OCI-LY1 (cell line): ENCODE measurements at regions not wholly inside any gene's neighbourhood (a gene's known extent, or its start where the extent isn't known, plus 50 kb on each side); places are given as distances from the start of the nearest gene placed in this dataset.

ENCODE experiments used
- H2AFZ ChIP-seq: fragments of 200-600 bp; sonication (generic), shearing (Covaris generic); 2 replicates; pipeline ENCODE4 v1.6.0; 2014; ENCODE audit warnings: antibody characterized with exemption, mild to moderate bottlenecking, low read length
- H3F3A ChIP-seq: fragments of 200-600 bp; sonication (generic), shearing (Covaris generic); 2 replicates; pipeline ENCODE4 v1.6.0; 2014; ENCODE audit warnings: mild to moderate bottlenecking, antibody characterized with exemption, low read length, moderate library complexity; ENCODE audit not compliant: insufficient read depth
- H3K27ac ChIP-seq: fragments of 200-600 bp; sonication (generic); 2 replicates; pipeline ENCODE4 v1.5.1; 2014; ENCODE audit warnings: low read length, mixed run types, mild to moderate bottlenecking, low read depth; ENCODE audit not compliant: poor library complexity, severe bottlenecking
- H3K27me3 ChIP-seq: fragments of 200-600 bp; sonication (generic); 2 replicates; pipeline ENCODE4 v1.6.0; 2014; ENCODE audit warnings: antibody characterized with exemption, mild to moderate bottlenecking, low read length, moderate library complexity; ENCODE audit not compliant: insufficient read depth
- H3K36me3 ChIP-seq: fragments of 200-600 bp; sonication (generic); 2 replicates; pipeline ENCODE4 v1.6.1; 2014; ENCODE audit warnings: mild to moderate bottlenecking, antibody characterized with exemption, low read length, moderate library complexity, mixed read lengths; ENCODE audit not compliant: insufficient read depth
- H3K4me1 ChIP-seq: fragments of 200-600 bp; sonication (generic); 2 replicates; pipeline ENCODE4 v1.5.1; 2014; ENCODE audit warnings: mild to moderate bottlenecking, low read length, moderate library complexity; ENCODE audit not compliant: insufficient read depth, severe bottlenecking
- H3K4me2 ChIP-seq: fragments of 200-600 bp; sonication (generic), shearing (Covaris generic); 2 replicates; pipeline ENCODE4 v1.6.1; 2014; ENCODE audit warnings: low read length
- H3K4me3 ChIP-seq: fragments of 200-600 bp; sonication (generic); 2 replicates; pipeline ENCODE4 v1.5.1; 2014; ENCODE audit warnings: low read length, low read depth, mild to moderate bottlenecking, mixed read lengths; ENCODE audit not compliant: poor library complexity, severe bottlenecking
- H3K79me2 ChIP-seq: fragments of 200-600 bp; shearing (Covaris generic); 2 replicates; pipeline ENCODE4 v1.6.1; 2016; ENCODE audit warnings: mixed run types, low read length, mixed read lengths; ENCODE audit not compliant: insufficient read depth
- H3K9ac ChIP-seq: fragments of 200-600 bp; sonication (generic), shearing (Covaris generic); 2 replicates; pipeline ENCODE4 v1.6.1; 2014; ENCODE audit warnings: mild to moderate bottlenecking, low read length, mixed read lengths
- H3K9me2 ChIP-seq: fragments of 200-600 bp; sonication (generic), shearing (Covaris generic); 2 replicates; pipeline ENCODE4 v1.6.1; 2014; ENCODE audit warnings: low read depth, mild to moderate bottlenecking, low read length, mixed read lengths
- H3K9me3 ChIP-seq: fragments of 200-600 bp; shearing (Covaris generic); 2 replicates; pipeline ENCODE4 v1.6.1; 2014; ENCODE audit warnings: low read length, mixed read lengths
- H4K20me1 ChIP-seq: fragments of 200-600 bp; sonication (generic), shearing (Covaris generic); 2 replicates; pipeline ENCODE4 v1.6.0; 2016; ENCODE audit warnings: mild to moderate bottlenecking, low read length; ENCODE audit not compliant: insufficient read depth
- CTCF ChIP-seq: fragments of 200-600 bp; sonication (generic), shearing (Covaris generic); IDR thresholded peaks from 2 replicates; pipeline ENCODE4 v1.5.1; 2017; ENCODE audit warnings: mild to moderate bottlenecking, antibody characterized with exemption, low read length, moderate library complexity, mixed read lengths
- EZH2 ChIP-seq: fragments of 200-600 bp; sonication (generic), shearing (Covaris generic); IDR thresholded peaks from 2 replicates; pipeline ENCODE4 v1.8.0; 2017; ENCODE audit warnings: borderline replicate concordance, mixed run types, mild to moderate bottlenecking, antibody characterized with exemption, low read length, moderate library complexity, mixed read lengths

- no peaks in the 10 kb centered on the region for H3K36me3 ChIP-seq
- no peaks in the 10 kb centered on the region for H3K4me1 ChIP-seq
- no peaks in the 10 kb centered on the region for H3K9me3 ChIP-seq
- H4K20me1 ChIP-seq: no peaks in the 10 kb centered on the region
- no peaks in the 10 kb centered on the region for H3K27me3 ChIP-seq
- no peak overlapping the region for H3K4me2 ChIP-seq
- H3K9me2 ChIP-seq: no peaks in the 10 kb centered on the region
- no peak overlapping the region for H2AFZ ChIP-seq
- H3K4me3 ChIP-seq: no peak overlapping the region
- no peaks in the 10 kb centered on the region for H3F3A ChIP-seq
- no peak overlapping the region for H3K9ac ChIP-seq
- no peak for TF ChIP-seq EZH2
- TF ChIP-seq CTCF: no peak
- H3K79me2 ChIP-seq: no peaks in the 10 kb centered on the region
- H3K27ac ChIP-seq: no peak overlapping the region
Measured at GRCh38 chr1:5737081-5737480, 255.1 kb downstream of the NPHP4 start.

GRCh38 chr1:5734996-5735395 lies 257.2 kb downstream of the NPHP4 start:
- H3K9ac ChIP-seq: no peak overlapping the region
- TF ChIP-seq EZH2 (no peak), CTCF (no peak)
- no peaks in the 10 kb centered on the region for H3K4me1 ChIP-seq
- no peak overlapping the region for H3K4me3 ChIP-seq
- H3K27me3 ChIP-seq: no peaks in the 10 kb centered on the region
- H3K79me2 ChIP-seq: no peaks in the 10 kb centered on the region
- H3K9me2 ChIP-seq: no peaks in the 10 kb centered on the region
- H3K36me3 ChIP-seq: no peaks in the 10 kb centered on the region
- H4K20me1 ChIP-seq: no peaks in the 10 kb centered on the region
- no peaks in the 10 kb centered on the region for H3F3A ChIP-seq
- no peak overlapping the region for H3K27ac ChIP-seq
- no peak overlapping the region for H3K4me2 ChIP-seq
- H2AFZ ChIP-seq: no peak overlapping the region
- H3K9me3 ChIP-seq: no peaks in the 10 kb centered on the region

- Histone ChIP-seq H3K79me2 (no peaks in the 10 kb centered on the region), H3K36me3 (no peaks in the 10 kb centered on the region), H3K9me3 (no peaks in the 10 kb centered on the region), H3F3A (no peaks in the 10 kb centered on the region), H3K4me2 (no peak overlapping the region), H3K9ac (no peak overlapping the region), H3K9me2 (no peaks in the 10 kb centered on the region), H4K20me1 (no peaks in the 10 kb centered on the region), H3K4me3 (no peak overlapping the region), H3K27me3 (no peaks in the 10 kb centered on the region), H3K27ac (no peak overlapping the region), H3K4me1 (no peaks in the 10 kb centered on the region), H2AFZ (no peak overlapping the region)
- TF ChIP-seq CTCF (no peak), EZH2 (no peak)
Measured at GRCh38 chr1:5734414-5734813, 257.8 kb downstream of the NPHP4 start.
